ENCODE measurements at regions not wholly inside any gene's neighbourhood (a gene's known extent, or its start where the extent isn't known, plus 50 kb on each side); places are given as distances from the start of the nearest gene placed in this dataset.

GRCh38 chr6:126919947-126920346, 198.5 kb upstream of the RSPO3 start:
- TF ChIP-seq CTCF (IDR thresholded peaks at IDR 0.05) (no peak), POLR2A (IDR thresholded peaks at IDR 0.05) (no peak)

Measured in esophagus squamous epithelium (tissue), 4 donors.